GM19239 (cell line): ENCODE measurements at regions not wholly inside any gene's neighbourhood (a gene's known extent, or its start where the extent isn't known, plus 50 kb on each side); places are given as distances from the start of the nearest gene placed in this dataset.
A peak's percentile ranks its signal among the peaks of the same experiment; 100 is the strongest.

Experiments used
- DNase-seq: peaks from one replicate; pipeline ENCODE4 v3.0.0; 2011; ENCODE audit warnings: low spot score; ENCODE audit not compliant: insufficient read length
- FAIRE-seq: peaks from 2 replicates; lab custom pipeline; 2011; peaks lifted over from hg19 to GRCh38; lab: Jason Lieb, UNC

DNA sequence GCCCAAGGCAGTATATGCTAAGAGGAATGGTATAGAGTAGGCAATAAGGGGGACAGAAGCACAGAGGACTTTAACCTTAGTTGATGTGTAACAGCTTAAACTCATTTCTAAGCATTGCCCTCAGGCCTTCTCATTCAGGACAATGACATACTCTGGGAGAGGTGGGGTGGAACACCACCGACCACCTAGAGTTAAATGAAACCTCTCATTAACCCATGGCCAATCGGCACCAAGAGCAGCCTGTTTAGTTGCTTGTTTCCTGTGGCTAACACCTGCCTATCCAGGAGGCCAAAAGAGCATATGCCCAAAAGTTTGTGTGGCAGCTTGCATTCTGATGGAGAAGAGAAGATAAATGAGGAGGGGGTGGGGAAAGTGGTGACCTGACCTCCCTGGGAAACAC is 50.0 kb downstream of the PABIR2 start:
- DNase-seq (no peak), FAIRE-seq (no peak)

DNA sequence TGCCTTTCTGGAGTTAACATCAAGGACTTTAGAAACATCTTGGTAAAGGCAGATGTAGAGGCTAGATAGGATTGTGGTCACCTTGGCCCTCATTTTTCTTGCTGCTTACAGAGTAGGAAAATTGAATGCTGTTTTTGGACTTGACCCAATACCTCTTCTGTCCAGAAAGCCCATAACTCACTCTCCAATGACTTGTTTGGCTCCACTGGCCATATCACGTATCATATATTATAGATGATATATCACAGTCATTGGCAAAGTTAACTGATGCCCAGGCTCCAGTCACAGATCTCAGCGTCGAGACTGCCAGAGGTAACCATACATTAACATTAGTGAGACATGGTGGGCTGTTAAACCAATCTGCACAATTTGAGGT is 50.6 kb downstream of the PABIR2 start:
- DNase-seq = no peak
- no peak for FAIRE-seq

DNA sequence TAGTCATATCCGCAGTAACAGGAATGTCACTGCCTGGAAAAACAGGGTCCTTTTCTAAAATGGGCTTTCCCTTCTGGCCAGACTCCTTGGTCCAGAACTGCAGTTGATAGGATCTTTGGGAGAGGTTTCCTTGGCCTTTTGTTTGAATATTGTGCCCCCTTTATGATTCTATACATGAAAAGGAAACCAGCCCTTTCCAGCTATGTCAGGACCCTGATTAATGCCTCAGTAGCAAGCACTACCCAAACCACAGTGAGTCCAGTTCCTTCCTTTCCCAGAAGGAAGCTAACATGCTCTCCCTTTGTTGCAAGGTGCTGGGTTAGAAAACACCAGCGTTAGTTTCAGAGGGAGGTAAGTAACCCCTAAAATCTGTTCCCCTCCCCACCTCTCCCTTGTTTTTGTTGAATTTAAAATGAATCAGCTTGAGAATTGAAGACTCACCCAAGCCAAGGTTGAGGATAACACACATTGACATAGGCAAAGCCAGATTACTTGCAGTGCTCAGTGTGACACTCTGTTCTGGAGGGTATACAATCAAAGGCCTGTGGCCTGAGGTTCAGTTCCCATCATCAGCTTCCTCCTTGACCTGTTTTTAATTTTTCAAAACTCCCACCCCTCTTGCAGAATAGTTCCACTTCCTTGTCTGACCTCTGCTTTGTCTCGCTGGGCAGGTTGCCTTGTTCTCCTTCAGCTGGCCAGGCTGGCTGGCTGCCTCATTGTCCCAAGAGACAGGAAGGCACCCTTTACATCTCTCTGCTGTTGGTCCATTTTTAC is 51.2 kb downstream of the PABIR2 start:
- FAIRE-seq (peak; percentile 66), DNase-seq (no peak)

DNA sequence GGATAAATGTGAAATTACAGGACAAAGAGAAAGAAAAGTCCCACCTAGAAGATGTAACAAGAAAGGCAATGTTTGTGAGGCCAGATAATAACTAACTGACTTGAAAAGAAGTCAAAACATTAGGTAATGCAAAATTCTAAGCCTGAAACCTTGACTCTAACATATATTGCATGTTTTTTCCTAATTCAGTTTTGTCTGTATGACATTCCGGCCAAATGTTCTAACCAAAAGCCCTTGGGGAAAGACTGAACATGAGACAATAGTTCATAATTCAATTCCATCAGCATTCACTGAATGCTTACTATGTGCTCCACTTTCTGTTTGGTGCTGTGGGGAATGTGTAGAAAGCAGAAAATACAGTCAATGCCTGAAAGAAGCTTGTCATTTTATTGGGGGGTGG is 53.9 kb downstream of the PABIR2 start:
- DNase-seq (no peak), FAIRE-seq (no peak)

- FAIRE-seq (peak; percentile 14), DNase-seq (no peak)
These were observed 54.4 kb downstream of the PABIR2 start for GRCh38 chrX:134742573-134742972.

- FAIRE-seq (no peak), DNase-seq (no peak)
These were observed 55.3 kb downstream of the PABIR2 start for GRCh38 chrX:134741746-134742145.

GRCh38 chrX:134738986-134739740 is 57.8 kb downstream of the PABIR2 start:
- FAIRE-seq (no peak), DNase-seq (no peak)

DNA sequence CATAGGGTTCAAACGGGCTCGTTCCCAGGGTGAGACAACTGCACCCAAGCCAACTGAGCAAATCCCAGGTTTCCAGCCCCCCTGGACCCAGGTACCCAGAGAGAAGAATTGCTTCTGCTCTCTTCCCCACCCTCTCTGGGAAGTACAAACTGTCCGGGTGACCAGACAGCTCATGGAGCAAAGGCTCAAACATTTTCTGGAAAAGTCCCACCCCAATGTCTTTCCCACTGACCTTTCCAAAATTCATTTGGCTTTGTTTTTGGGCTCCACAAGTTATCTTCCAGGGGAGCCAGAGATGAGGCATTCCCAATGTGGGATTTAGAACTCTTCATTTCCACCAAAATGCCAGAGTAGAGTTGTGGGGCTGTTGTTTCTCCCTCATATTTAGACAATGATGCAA is 58.6 kb downstream of the PABIR2 start:
- FAIRE-seq (no peak), DNase-seq (no peak)

DNA sequence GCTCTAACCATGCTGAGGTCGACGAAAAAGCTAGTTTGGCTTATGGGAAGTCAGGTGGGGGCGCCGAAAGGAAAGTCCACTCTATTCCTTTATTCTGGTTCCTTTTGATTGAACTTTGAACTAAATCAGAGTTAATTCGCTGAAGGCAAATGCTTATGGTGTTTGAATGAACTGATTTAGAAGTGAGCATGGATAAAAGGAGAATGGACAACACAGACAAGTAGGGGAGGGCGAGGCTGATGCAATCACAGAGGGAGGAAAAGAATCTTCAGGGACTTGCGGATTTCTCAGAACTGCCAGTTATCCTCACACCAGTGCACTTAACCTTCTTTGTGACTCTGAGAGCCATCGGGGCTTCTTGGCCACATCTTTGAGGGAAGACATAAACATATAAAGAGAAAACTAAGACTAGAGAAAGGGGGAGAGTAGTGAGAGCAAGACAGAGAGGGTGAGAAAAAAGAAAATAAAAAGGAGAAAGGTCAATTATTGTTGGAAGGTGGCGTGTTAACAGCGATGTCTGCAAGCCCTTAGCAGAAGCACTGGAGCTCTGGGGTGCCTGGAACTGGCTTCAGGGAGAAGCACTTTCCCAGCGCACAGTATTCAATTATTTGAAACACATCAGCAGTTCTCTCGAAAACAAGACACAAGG is 59.2 kb downstream of the PABIR2 start:
- FAIRE-seq (no peak), DNase-seq (no peak)

DNA sequence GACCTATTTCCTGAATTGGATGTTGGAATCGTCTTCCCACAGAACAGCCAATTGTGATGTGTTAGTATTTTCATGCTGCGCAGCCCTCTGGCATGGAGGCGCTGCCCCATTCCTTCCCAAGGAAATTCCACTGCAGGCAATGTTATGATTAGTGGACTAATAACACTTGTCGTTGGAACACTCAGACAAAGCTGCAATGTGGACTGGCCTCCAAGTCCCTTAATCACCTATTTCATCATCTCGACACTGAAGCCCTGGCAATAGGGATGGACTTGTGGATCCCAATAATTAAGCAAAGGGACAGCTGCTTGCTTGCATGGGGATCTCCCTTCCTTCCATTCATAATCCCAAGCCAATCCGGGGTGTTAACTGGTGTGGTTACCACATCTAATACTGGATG is 59.9 kb downstream of the PABIR2 start:
- no peak for DNase-seq
- FAIRE-seq = no peak

- FAIRE-seq = no peak
These were observed 60.6 kb downstream of the PABIR2 start for GRCh38 chrX:134736356-134736755.

GRCh38 chrX:134735015-134735414 is 62.0 kb downstream of the PABIR2 start:
- DNase-seq = no peak

More at GRCh38 chrX:134736356-134736755, 60.6 kb downstream of the PABIR2 start:
- no peak for DNase-seq

GRCh38 chrX:134734466-134734952 is 62.5 kb downstream of the PABIR2 start:
- DNase-seq (no peak), FAIRE-seq (no peak)

More at GRCh38 chrX:134735015-134735414, 62.0 kb downstream of the PABIR2 start:
- peak; percentile 71 for FAIRE-seq

- FAIRE-seq = no peak
- DNase-seq = no peak
These were observed 63.4 kb downstream of the PABIR2 start for GRCh38 chrX:134733591-134733990.

- no peak for FAIRE-seq
These were observed 64.3 kb downstream of the PABIR2 start for GRCh38 chrX:134732676-134733075.

DNA sequence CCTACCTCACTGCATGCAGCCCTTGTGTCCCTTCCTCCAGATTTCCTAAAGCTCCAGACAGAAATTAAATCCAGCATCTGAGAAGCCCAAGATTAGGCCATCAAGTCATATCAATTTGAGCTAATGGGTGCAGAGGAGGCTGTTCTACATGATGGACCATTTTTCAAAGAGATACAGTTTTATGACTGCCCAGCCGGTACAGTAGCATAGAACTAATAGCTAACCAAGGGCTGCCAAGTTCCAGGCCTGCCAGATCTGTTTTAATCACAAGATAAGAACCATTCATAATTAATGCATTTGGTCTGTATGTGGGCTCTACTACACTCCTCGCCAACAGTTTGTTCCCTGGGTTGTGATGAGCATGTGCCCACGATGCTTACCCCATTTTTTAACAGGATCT is 64.9 kb downstream of the PABIR2 start:
- DNase-seq (no peak), FAIRE-seq (no peak)

More at GRCh38 chrX:134732676-134733075, 64.3 kb downstream of the PABIR2 start:
- DNase-seq = no peak

DNA sequence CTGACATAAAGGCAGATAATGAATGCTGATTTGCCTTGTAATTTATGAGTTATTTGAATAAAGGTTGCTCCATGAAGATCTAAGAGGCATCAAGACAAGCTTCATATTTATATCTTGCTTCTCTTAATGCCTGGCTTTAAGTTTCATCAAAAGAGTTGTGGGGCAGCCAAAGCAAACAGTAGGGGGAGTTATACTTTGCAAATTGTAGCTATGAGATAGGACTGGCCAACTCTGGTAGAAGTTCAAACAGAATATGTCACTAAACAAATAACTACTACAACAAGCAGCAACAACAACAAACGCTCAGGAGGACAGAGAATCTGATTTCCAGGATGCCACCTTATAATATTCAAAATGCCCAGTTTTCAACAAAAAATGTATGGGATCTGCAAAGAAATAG is 69.1 kb upstream of the PLAC1 start:
- FAIRE-seq = peak; percentile 37
- DNase-seq = no peak

DNA sequence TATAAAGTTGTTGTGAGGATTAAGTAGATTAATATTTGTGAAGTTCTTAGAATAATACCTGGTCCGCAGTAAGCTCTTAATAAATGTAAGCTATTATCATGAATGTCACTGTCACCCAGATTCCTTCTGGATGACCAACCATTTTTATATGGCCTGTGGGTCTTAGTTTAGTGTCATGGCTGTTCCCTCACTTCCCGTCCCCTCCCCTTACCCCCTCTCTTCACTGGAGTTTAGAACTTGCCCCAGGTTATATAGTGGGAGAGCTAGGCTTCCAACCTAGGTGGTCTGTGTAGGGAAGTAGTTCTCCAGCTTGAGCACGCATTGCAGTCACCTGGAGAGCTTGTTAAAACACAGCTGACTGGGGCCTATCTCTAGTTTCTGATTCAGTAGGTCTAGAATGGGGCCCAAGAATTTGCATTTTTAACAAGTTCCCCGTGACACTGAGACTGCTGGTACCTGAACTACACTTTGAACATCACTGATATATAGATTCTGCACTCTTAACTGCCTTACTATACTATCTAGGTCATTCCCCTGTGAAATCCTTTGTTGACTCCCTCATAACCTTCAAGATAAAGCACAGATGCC is 66.9 kb upstream of the PLAC1 start:
- no peak for FAIRE-seq
- no peak for DNase-seq

- no peak for FAIRE-seq
- DNase-seq = no peak
These were observed 63.7 kb upstream of the PLAC1 start for GRCh38 chrX:134721766-134722532.

- DNase-seq = no peak
- peak; percentile 58 for FAIRE-seq
These were observed 60.7 kb upstream of the PLAC1 start for GRCh38 chrX:134718966-134719317.
